PC-3 (cell line): ENCODE measurements at regions not wholly inside any gene's neighbourhood (a gene's known extent, or its start where the extent isn't known, plus 50 kb on each side); places are given as distances from the start of the nearest gene placed in this dataset.

Source experiments
- ATAC-seq: fragments of 200-7000 bp; cut with Tn5 transposase; 2 replicates; pipeline ENCODE4 v1.9.1; 2020; ENCODE audit warnings: mild to moderate bottlenecking, moderate library complexity
- BruUV-seq: library from RNA; stranded (reverse); fragments of 400-500 nt; replicated peaks from 2 replicates; lab custom pipeline; 2021; lab: Mats Ljungman, UMichigan
- CTCF ChIA-PET: fragments of 300-600 bp; sonication (Branson Sonifier 250); formaldehyde crosslinking; loops from one replicate; lab custom pipeline; 2022; ENCODE audit warnings: antibody characterized with exemption; lab: Charles Lee
- POLR2A ChIA-PET: fragments of 300-600 bp; sonication (Branson Sonifier 250); formaldehyde crosslinking; loops from one replicate; lab custom pipeline; 2022; ENCODE audit warnings: antibody characterized with exemption; ENCODE audit not compliant: unreplicated experiment; lab: Charles Lee
- DNase-seq: peaks from one replicate; pipeline ENCODE4 v3.0.0-alpha.2; 2015
- H2AFZ ChIP-seq: fragments of 300-600 bp; sonication (generic); 2 replicates; pipeline ENCODE4 v1.6.0; 2016; ENCODE audit warnings: antibody characterized with exemption, low read length
- H3F3A ChIP-seq: fragments of 300-600 bp; sonication (generic); one replicate; pipeline ENCODE4 v1.6.0; 2017; ENCODE audit warnings: antibody characterized with exemption, low read length, control low read depth, mild to moderate bottlenecking; ENCODE audit not compliant: unreplicated experiment
- H3K27ac ChIP-seq: fragments of 300-600 bp; sonication (generic); 2 replicates; pipeline ENCODE4 v1.5.1; 2016; ENCODE audit warnings: mild to moderate bottlenecking, low read length
- H3K27me3 ChIP-seq: fragments of 300-600 bp; sonication (generic); 2 replicates; pipeline ENCODE4 v1.6.1; 2016; ENCODE audit warnings: low read length, mixed read lengths
- H3K36me3 ChIP-seq: fragments of 300-600 bp; sonication (generic); 2 replicates; pipeline ENCODE4 v1.6.1; 2016; ENCODE audit warnings: low read depth, mixed run types, low read length, mixed read lengths
- H3K4me1 ChIP-seq: fragments of 300-600 bp; sonication (generic); 2 replicates; pipeline ENCODE4 v1.5.1; 2016; ENCODE audit warnings: low read length; ENCODE audit not compliant: insufficient read depth
- H3K4me2 ChIP-seq: fragments of 300-600 bp; sonication (generic); 2 replicates; pipeline ENCODE4 v1.6.0; 2016; ENCODE audit warnings: low read length
- H3K4me3 ChIP-seq: fragments of 300-600 bp; sonication (generic); 2 replicates; pipeline ENCODE4 v1.5.1; 2016; ENCODE audit warnings: mild to moderate bottlenecking, low read length, mixed read lengths
- H3K79me2 ChIP-seq: fragments of 300-600 bp; sonication (generic); 2 replicates; pipeline ENCODE4 v1.6.1; 2017; ENCODE audit warnings: low read length, mixed read lengths
- H3K9ac ChIP-seq: fragments of 300-600 bp; sonication (generic); 2 replicates; pipeline ENCODE4 v1.6.0; 2016; ENCODE audit warnings: mild to moderate bottlenecking, low read length
- H3K9me2 ChIP-seq: fragments of 300-600 bp; sonication (generic); replicated peaks from 2 replicates; pipeline ENCODE4 v1.6.1; 2016; ENCODE audit warnings: mixed run types, low read length, mixed read lengths
- H3K9me3 ChIP-seq: fragments of 300-600 bp; sonication (generic); 2 replicates; pipeline ENCODE4 v1.6.1; 2016; ENCODE audit warnings: low read length, mixed read lengths
- H4K20me1 ChIP-seq: fragments of 300-600 bp; sonication (generic); 2 replicates; pipeline ENCODE4 v1.6.1; 2016; ENCODE audit warnings: low read length, mixed read lengths
- EZH2 ChIP-seq: fragments of 300-600 bp; sonication (generic); IDR thresholded peaks from one replicate; pipeline ENCODE4 v1.6.1; 2017; ENCODE audit warnings: antibody characterized with exemption, mild to moderate bottlenecking, low read length; ENCODE audit not compliant: unreplicated experiment
- EZH2phosphoT487 ChIP-seq: fragments of 300-600 bp; sonication (generic); IDR thresholded peaks from 2 replicates; pipeline ENCODE4 v1.6.1; 2018; ENCODE audit warnings: mild to moderate bottlenecking, antibody characterized with exemption, low read length, borderline replicate concordance
- intact Hi-C: fragments of 100-400 bp; cut with micrococcal nuclease; formaldehyde crosslinking; loops from 2 replicates; pipeline ENCODE4 v1.9.0; 2023
- TF ChIP-seq, protein P1 (sequence below): fragments of 300-600 bp; sonication (generic); conservative IDR thresholded peaks from 2 replicates; pipeline ENCODE4 v1.5.1; 2017; ENCODE audit warnings: antibody characterized with exemption, low read depth, mild to moderate bottlenecking, low read length

DNA sequence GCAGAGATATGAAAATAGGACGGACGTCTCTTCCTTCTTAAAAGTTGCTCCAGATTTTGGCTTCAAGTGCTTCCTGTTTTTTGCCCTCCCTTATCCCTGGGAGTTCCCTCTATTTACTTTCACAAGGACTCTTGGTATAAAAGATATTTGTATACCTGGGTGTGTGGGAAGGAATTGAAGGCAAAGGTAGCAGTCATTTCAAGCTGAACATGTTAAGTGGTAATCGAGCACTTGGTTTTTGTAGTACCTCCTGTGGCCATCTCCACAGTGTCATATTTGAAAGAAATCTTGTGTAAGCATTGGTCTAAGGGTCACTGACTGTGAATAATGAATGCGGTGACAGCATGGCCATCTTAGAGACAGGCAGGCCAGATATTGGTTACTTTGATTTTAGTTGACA is 593.6 kb downstream of the MTRR start:
- H3K9ac ChIP-seq = no peak overlapping the region
- intact Hi-C loops = loop anchor here (10.0 kb wide), 1 partner anchor 118 kb away; no protein-coding TSS in a partner anchor
- peak; percentile 68 for DNase-seq
- CTCF ChIA-PET = no interaction called here
- H3K27ac ChIP-seq = peak overlapping the region; percentile 54
- H3F3A ChIP-seq = no peaks in the 10 kb centered on the region
- H3K27me3 ChIP-seq = no peaks in the 10 kb centered on the region
- H4K20me1 ChIP-seq = no peaks in the 10 kb centered on the region
- no TSS peak for BruUV-seq
- H3K4me3 ChIP-seq = no peak overlapping the region
- H3K9me2 ChIP-seq = no peaks in the 10 kb centered on the region
- no peak for TF ChIP-seq EZH2
- no peak for TF ChIP-seq EZH2phosphoT487
- TF ChIP-seq, protein P1, sequence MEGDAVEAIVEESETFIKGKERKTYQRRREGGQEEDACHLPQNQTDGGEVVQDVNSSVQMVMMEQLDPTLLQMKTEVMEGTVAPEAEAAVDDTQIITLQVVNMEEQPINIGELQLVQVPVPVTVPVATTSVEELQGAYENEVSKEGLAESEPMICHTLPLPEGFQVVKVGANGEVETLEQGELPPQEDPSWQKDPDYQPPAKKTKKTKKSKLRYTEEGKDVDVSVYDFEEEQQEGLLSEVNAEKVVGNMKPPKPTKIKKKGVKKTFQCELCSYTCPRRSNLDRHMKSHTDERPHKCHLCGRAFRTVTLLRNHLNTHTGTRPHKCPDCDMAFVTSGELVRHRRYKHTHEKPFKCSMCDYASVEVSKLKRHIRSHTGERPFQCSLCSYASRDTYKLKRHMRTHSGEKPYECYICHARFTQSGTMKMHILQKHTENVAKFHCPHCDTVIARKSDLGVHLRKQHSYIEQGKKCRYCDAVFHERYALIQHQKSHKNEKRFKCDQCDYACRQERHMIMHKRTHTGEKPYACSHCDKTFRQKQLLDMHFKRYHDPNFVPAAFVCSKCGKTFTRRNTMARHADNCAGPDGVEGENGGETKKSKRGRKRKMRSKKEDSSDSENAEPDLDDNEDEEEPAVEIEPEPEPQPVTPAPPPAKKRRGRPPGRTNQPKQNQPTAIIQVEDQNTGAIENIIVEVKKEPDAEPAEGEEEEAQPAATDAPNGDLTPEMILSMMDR = no peak
- peaks cover 16% of the 10 kb centered on the region for H3K4me1 ChIP-seq
- H3K36me3 ChIP-seq = no peaks in the 10 kb centered on the region
- peak; percentile 81 for ATAC-seq
- peak overlapping the region; percentile 32 for H3K4me2 ChIP-seq
- H3K9me3 ChIP-seq = no peaks in the 10 kb centered on the region
- H3K79me2 ChIP-seq = no peaks in the 10 kb centered on the region
- POLR2A ChIA-PET = no interaction called here
- peak overlapping the region; percentile 47 for H2AFZ ChIP-seq

GRCh38 chr5:8470489-8470888 is 601.5 kb downstream of the MTRR start:
- POLR2A ChIA-PET = no interaction called here
- H3K79me2 ChIP-seq = no peaks in the 10 kb centered on the region
- TF ChIP-seq EZH2 (no peak), EZH2phosphoT487 (no peak)
- TF ChIP-seq, protein P1 = no peak
- CTCF ChIA-PET = no interaction called here
- no peak overlapping the region for H3K4me2 ChIP-seq
- H3F3A ChIP-seq = no peaks in the 10 kb centered on the region
- BruUV-seq = no TSS peak
- H3K36me3 ChIP-seq = peaks cover 8% of the 10 kb centered on the region; the same call in 1 of the 2 replicates
- no peak overlapping the region for H3K9ac ChIP-seq
- no peaks in the 10 kb centered on the region for H4K20me1 ChIP-seq
- ATAC-seq (no peak), DNase-seq (no peak)
- no peaks in the 10 kb centered on the region for H3K4me1 ChIP-seq
- no peaks in the 10 kb centered on the region for H3K27me3 ChIP-seq
- H2AFZ ChIP-seq = no peak overlapping the region
- no peak overlapping the region for H3K27ac ChIP-seq
- H3K4me3 ChIP-seq = no peak overlapping the region
- peaks cover 38% of the 10 kb centered on the region for H3K9me3 ChIP-seq
- intact Hi-C loops = no loop called here
- H3K9me2 ChIP-seq = no peaks in the 10 kb centered on the region

GRCh38 chr5:8471581-8471980 is 602.6 kb downstream of the MTRR start:
- no peak for DNase-seq
- intact Hi-C loops = no loop called here
- CTCF ChIA-PET = no interaction called here

More at GRCh38 chr5:8471581-8471980, 602.6 kb downstream of the MTRR start:
- Histone ChIP-seq H3K36me3 (peaks cover 8% of the 10 kb centered on the region; the same call in 1 of the 2 replicates), H3K9me2 (no peaks in the 10 kb centered on the region), H3K9me3 (peaks cover 38% of the 10 kb centered on the region), H3F3A (no peaks in the 10 kb centered on the region), H3K4me3 (no peak overlapping the region), H3K27ac (no peak overlapping the region), H4K20me1 (no peaks in the 10 kb centered on the region), H2AFZ (no peak overlapping the region), H3K27me3 (no peaks in the 10 kb centered on the region), H3K4me1 (no peaks in the 10 kb centered on the region), H3K4me2 (no peak overlapping the region), H3K79me2 (no peaks in the 10 kb centered on the region), H3K9ac (no peak overlapping the region)
- no TSS peak for BruUV-seq
- no peak for ATAC-seq
- TF ChIP-seq EZH2 = no peak
- TF ChIP-seq, protein P1 = no peak
- no peak for TF ChIP-seq EZH2phosphoT487
- POLR2A ChIA-PET = no interaction called here
